Activated CD4-positive, alpha-beta T cell treated with anti-CD3 and anti-CD28 coated beads, Interleukin-10, Interleukin-2, amounts not matched to agents 100 ng/mL and 50 ng/mL, durations not matched to agents 16 hours and 8 hours (primary cell): ENCODE measurements at regions not wholly inside any gene's neighbourhood (a gene's known extent, or its start where the extent isn't known, plus 50 kb on each side); places are given as distances from the start of the nearest gene placed in this dataset.

ENCODE experiments used
- DNase-seq: peaks from one replicate; pipeline ENCODE4 v3.0.0-alpha.2; 2020

DNA sequence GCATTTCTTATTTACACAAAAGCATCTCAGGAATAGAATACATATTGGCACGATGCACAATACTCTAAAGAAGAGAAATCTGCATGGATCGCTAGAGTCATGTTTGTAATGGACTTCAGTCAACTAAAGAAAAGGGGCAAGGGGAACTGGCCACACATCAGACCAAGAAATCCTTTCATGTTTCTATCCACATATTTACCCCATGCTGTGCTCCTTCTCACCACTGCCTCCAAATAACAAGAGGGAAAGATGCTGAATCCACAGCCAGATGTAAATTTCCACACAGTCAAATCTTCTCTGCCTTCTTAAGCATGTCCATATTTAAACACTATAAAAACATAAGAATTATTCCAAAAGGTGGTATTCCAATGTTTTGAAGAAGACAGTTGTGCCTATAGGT is 67.6 kb downstream of the COX18 start:
- DNase-seq = no peak

DNA sequence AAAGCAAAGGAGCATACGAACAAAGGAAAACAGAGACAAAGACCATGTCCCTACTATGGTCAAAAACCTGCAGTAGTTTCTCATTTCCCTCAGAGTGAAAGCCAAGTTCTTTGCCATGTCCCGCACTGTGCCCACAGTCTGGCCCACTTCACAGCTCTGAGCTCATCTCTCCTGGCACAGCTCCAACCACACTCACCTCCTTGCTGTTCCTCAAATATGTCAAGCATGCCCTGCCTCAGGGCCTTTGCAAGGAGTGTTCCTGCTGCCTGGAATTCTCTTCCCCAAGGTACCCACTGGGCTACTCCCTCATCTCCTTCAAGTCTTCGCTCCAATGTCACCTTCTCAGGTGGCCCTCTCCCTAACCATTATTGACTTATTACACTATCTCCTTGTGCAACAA is 72.1 kb downstream of the COX18 start:
- DNase-seq = no peak

DNA sequence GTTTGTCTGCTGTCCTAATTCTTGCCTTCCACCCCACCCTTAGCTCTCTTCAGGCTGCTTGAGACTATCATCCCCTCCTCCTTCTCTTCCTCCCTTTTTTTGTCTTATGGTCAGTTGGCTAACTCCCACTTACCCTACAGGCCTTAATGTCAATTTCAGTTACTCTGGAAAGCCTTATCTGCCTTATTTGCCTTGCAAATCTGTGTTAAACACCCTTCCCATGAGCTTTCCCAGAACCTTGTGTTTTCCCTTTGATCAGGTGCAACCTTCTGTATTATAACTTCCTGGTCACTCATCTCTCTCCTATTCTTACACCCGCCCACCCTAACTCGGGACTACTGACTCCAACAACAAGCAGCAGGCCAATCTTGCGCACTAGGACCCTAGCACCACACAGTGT is 74.8 kb downstream of the COX18 start:
- no peak for DNase-seq

DNA sequence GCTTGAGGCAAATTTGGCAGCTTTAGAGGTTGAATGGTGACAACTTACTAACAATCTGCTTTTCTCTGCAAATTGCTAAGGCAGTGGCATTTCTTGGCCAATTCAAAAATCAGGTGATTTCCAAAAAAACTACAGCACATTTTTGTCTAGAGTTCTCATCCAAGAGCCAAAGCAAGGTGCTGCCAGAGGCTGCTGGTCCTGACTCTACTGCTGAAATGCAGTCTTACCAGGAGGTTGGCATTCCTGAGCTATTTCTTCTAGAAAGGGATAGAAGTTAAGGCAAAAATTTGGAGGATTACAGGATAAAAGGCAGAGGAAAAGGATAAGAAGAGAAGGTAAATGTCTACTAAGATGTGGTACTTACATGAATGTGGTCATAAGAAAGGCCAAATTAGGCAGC is 75.6 kb downstream of the COX18 start:
- no peak for DNase-seq

DNA sequence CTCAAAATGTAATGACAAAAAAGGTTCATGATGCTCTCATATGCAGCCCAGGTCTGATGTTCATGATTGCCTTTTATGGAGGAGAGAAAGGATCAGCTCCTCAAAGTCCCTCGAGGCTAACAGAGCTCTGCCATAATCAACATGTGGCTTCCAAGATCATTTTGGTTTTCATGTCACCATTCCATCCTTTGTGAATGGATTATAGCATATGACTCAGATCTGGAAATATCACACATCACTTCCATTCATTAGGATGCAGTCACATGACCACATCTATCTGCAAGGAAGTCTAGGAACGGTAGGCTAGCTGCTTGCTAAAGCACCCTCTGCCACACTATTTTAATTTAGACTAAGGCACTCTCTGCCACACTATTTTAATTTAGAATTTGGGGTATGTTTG is 77.6 kb downstream of the COX18 start:
- no peak for DNase-seq

DNA sequence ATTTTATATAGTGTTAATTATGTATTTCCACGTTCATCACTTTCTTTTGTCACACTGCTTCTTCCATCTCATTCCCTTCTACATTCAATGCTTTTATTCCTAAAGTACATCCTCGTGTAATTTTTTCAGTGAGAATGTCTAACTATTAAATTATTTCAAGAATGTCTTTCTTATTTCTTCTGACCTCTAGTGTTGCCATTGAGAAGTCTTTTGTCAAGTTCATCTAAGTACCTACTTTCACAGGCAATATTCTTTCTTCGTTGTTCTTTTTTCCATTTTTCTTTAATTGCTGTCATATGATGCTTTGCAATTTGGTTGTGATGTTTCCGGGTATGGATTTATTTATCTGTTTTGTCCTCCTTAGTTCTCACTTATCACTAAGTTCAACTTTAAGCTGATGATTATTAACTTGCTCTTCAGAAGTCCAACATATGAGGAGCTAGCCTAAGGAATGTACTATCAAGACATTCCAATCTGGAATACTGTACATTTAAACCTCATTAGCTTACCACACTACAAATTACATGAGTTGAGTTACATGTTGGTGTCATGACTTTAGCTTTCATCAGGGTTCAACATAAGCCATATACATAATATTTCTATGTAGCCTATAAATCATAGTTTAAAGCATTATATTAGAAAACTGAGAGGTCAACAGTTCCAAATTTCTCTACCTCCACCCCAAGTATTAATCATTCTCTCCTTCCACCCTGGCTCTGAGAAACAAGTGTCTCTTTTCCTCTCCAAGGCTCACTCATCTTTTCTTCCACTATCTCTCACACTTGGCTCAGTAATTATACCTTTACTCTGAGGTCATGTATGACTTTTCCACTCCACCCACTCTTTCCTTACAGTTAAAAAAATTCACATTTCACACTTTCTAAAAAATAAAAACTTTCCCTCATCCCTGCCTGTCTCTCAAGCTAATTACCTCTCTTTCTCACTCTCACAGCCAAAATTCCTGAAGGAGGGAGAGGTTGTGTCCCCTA is 81.5 kb downstream of the COX18 start:
- no peak for DNase-seq

DNA sequence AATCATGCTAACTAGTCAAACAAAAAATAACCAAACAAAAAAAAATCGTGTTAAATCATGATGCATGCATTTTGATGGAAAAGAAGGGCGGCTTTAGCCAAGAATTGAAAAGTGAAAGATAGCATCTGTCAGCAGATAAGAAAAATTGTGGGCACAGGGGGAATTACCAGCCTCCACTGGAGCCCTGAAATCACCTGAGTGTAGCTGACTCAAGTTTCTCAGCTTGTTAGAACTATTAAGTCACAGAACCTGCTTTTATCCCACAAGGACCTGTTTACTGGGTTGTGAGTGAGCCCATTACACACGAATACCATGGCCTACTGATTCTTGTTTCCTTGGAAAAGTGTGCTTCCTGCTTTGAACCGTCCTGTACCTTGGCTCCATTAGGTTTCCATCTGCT is 85.2 kb downstream of the COX18 start:
- no peak for DNase-seq

DNA sequence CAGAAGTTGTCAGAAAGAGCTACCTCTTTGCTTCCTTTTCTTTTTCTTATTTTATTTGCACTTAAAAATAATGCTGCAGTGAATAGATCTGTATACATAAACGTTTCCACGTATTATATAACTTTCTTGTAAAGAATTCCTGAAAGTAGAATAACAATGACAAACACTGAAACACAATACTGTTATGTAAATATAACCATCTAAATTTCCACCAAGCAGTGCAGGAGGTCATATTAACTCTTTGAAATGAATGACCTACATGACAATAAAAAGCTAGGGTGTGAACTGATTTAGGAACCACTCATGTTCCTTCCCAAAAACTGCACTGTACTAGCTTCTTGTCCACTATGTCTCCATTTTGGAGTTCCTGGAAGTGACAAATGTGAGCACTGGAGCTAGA is 85.8 kb downstream of the COX18 start:
- DNase-seq = no peak

DNA sequence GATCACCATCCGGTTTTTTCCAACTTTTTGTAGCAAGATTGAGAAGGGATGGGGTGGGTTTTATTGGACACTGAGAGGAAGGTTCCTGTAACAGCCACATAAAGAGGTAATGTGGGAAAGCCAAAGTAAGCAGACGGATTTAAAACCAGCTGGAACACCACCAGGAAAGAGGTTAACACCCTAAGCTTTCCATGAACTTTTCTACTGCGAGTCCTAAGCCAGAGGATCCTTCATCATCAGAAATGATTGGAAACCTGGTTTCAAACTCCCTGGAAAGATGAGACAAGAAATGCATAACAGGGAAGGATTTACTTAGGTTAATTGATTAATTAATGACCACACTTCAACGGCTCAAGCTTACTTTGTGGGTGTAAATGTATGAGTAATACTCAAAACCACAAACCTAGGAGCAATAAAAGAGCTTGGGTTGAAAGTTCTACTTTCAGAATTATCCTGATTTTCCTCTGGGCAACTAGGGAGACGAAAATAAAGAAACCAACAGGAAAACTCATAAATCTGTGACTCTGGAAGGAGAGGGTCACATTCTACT is 91.5 kb downstream of the COX18 start:
- DNase-seq = no peak

DNA sequence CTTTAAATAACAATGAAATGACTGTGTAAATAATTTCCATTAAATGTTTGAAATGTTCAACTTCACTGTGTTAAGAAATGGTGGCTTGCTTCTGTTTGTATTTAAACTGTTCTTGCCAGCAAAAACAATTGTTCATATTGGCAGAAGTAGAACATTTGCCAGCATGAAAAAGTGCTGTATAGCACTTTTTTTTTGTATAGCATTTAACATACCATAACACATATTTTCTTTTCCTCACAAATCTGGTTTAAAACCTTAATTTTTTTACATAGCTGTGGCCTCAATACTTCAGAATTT is 94.1 kb downstream of the COX18 start:
- no peak for DNase-seq

DNA sequence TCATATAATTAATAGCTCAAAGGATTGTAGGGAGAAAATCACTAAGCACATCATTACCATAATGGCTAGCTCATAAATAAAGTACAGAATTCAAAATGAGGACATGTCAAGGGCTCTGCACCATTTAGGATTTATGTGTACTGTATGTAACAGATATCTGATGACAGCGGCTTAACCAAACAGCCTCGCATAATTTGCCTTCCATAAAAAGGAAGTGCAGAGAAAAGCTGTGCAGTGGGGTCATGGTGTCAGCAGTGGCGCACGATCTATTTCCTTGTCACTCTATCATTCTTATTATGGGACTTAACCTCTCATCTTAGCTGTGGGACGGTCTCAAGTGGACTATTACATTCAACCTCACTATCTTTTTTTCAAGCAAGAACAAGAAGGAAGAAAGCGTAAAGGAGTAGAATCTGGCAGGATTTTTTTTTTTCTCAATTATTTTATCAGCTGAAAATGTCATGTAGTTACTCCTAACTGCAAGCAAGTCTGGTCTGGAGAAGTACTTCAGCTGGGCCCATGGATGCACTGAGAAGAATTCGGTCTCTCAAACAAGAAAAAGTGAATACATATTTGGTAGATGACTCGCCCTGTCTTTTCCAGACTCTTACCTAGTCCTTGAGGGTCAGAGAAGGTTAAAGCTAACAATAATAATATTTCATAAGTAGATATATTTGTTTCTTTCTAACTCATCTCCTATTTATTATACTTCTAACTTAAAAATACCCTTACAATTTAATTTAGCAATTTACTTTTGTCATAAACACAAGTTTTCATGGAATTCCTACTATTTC is 94.6 kb downstream of the COX18 start:
- DNase-seq = no peak

DNA sequence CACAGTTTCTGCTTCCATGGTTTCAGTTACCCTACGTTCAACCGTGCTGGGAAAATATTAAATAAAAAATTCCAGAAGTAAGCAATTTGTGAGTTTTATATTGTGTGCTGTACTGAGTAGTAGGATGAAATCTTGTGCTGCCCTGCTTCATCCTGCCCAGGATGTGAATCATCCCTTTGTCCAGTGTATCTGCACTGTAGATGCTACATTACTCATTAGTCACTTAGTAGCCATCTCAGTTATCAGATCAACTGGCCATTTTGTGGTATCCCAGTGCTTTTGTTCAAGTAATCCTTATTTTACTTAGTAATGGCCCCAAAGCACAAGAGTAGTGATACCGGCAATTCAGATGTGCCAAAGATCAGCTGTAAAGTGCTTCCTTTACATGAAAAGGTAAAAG is 97.9 kb downstream of the COX18 start:
- DNase-seq = no peak

DNA sequence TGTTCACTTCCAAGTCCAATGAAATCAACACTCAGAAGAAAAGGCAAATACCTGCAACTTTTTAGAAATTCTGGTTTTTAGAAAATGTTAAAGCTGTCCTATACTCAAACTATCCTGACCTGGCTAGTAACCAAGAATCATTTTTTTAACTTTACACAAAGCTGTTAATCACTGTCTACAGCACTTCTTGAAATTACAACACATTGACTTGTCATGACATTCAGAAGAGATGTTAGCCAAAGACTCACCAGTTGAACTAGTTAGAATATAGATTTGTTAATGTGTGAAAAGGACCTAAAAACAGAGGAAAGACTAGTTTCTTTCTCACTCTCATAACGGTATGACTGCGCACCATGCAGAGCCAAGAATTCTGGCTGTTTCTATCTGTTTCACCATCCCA is 98.8 kb downstream of the COX18 start:
- DNase-seq = no peak

DNA sequence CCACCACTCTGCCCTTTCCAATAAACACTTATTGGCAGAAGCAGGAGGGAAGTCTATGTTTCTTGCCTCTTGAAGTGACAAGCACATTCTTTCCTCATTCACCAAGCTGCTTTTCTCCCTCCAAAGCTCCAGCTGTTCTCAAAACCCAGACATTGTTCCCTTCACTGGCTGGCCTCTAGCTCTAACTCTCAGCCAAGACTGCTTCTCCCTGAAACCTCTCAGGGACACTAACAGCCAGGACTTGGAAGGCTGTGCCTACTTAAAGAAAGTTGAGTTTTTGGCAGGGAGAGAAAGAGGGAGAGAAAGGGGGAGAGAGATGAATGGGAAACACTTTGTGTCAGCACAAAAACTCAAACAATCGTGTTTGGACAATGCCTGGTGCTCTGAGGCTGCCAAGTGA is 99.5 kb downstream of the COX18 start:
- no peak for DNase-seq

DNA sequence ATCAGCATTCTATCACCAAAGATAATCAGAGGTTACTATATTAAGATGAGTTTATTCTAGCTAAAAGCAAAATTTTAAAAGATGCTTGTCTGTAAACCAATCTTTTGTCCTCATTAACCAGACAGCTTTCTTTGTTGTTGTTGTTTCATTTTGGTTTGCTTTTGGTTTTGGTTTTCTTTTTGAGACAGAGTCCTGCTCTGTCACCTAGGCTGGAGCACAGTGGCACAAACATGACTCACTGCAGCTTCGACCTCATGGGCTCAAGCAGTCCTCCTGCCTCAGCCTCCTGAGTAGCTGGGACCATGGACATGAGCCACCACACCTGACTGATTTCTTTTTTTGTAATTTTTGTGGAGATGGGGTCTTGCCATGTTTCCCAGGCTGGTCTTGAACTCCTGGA is 102.9 kb downstream of the COX18 start:
- DNase-seq = peak; percentile 15

DNA sequence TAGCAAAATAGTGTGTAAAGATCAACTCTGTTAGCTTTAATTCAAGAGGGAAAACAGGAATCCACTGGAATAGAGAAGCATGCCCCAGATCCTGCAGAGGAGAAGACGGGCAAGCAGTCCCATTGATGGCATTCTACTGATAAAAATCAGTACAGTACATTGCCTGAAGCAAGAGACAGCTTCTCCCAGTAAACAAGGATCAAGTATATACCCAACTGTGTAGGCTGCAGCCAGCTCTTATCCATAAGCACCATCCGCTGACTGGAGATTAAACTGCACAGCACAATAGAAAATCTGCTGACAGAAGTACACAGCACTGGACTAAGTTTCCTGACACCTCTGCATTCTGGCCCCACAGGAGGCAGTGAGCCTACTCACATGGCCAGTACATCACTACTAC is 110.1 kb downstream of the COX18 start:
- DNase-seq = no peak

DNA sequence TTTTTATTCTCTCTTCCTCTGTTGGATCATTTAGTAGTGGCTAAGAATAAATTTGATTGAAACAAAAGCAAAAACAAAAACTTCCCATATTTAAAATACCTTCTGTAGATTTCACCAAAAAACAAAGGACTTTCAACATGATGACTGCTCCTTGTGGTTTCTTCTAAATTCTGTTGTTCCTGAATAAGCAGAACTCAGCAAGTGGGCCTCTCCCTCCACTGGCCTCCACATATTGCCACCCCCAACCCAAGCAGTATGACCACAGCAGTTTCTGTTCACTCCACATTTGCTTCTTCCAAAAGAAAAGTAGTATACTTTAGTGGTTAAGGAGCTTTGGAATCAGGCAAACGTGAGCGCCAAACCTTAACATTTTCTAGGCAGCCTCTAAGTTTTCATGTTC is 114.7 kb downstream of the COX18 start:
- no peak for DNase-seq

DNA sequence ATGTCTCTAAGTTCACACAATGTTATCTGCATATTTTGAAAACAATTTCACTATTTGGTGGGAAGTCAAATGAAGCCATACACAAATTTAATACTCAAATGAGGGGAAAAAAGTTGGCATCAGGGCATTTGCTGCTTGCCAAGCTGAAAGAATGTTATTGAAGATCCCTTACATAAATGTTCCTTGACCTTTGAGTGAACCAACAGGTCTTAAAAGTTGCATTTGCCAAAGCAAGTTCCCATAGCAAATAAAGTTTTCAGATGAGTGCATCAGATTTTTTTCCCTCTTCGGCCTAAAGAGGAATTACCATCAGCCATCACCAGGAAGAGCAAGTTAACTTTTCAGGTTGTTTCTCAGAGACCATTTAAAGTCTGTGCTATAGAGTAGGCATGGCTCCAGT is 115.9 kb downstream of the COX18 start:
- DNase-seq = no peak

DNA sequence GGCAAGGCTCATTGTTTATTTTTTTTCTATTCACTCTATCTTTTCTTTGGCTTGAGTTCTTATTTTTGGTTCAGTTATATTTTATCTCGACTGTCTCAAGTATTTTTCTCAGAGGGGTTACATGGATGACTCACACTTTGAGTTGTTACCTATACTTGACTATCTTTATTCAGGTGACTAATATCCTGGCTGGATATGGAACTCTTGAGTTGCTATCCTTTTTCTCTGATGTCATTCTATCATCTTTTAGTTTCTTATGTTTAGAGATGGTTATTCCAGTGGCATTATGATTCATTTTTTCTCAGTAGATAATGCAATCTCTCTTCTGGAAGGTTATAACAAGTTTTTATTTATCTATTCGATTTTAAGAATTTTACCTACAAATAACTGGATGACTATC is 117.9 kb downstream of the COX18 start:
- no peak for DNase-seq

DNA sequence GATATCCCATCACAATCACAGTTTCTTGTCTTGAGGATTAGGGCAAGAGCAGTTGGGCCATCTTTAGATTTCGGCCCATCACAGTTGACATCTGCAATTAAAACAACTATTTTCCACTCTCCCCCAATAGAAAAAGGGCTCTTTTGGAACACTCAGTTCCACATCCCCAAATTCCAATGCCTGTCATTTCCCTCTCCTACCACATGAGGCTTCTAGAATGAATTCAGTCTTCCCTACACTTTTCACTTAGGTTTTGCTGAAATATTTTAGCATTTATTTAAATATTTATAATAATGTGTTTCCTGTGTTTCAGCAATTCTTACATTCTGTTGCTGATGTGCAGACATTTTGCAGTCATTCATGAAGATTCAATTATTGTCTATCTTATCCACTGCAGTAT is 118.4 kb downstream of the COX18 start:
- DNase-seq = no peak

DNA sequence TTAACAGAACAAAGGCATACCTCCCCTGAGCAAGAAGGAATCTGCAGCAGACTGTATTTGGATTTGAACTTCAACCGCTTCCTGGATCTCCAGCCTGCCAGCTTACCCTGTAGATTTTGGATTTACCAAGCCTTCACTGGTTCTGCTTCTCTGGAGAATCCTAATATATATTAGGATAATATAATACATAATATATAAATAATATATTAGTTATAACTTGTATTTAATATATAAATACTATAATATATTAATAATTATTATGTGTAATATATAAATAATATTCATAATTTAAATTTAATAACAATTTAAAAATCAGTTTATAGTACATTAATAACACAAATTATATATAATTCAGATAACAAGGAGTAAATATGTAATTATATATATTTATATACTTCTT is 121.4 kb downstream of the COX18 start:
- DNase-seq = no peak

DNA sequence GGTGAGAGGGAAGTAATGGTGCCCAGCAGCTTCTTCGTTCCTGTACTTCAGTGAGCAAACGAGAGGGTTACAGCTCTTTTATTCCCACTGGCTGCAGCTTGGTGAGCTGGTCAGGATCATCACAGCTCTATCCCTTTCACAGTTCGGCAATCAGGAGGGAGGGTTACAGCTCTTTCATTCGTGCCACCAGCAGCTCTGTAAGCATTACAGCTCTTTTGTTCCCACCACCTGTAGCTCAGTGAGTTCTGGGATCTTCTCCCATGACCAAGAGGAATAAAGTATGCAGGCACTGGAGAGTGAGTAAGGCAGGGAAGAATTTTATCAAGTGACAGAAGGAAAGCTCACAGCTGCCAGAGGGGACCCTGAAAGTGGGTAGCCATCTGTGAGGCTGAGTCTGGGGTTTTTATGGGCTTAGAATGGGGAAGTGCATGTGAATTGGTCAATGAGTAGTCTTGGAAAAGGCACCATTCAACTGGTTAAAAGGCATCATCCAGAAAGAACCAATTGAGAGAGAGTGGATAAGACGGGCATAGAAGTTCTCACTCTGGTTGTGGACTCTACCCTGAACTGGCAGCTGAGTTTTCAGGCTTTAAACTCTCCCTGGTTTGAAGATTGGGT is 123.7 kb downstream of the COX18 start:
- DNase-seq = no peak

DNA sequence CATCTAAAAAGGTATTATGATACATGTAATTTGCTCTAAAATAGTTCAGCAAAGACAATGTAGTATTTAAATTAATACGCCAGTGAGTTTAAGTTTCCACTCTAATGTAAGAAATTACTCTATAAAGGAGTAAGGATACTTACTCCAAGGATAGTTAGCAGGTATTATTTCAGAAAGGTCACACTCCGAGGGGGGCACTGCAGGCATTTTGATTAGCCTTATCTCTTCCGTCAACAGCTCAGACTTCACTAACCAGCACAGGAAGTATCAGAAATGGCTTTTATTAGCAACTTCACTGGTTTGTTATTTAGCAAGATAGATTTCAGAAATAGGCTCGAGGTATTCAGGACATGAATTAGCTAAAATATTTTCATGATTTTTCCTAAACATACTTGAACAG is 127.0 kb downstream of the COX18 start:
- no peak for DNase-seq

DNA sequence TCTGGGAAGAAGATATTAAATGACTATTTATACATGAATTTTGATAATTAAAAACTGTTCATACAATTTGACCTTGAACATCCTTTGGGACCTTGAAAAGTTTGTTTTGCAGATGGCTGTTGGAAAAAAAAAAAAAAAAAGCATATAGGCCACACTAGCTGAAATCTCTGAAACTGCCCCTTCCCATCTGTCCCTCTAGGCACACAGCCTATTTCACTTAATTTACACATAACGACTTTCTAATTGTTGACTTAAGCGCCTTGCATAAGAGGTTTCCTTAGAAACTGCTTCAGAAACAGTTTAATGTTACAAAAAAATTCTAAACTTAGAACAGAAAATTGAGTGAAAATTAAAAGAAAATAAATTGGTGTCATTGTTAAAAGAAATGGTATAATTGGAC is 131.0 kb downstream of the COX18 start:
- DNase-seq = no peak
